ENCODE measurements at regions not wholly inside any gene's neighbourhood (a gene's known extent, or its start where the extent isn't known, plus 50 kb on each side); places are given as distances from the start of the nearest gene placed in this dataset.

GRCh38 chr16:73396556-73396955, 348.6 kb upstream of the ZFHX3 start:
- no peak for ATAC-seq
- TF ChIP-seq ZNF565 (CRISPR knock-in tag; conservative IDR thresholded peaks at IDR 0.05; ENCODE audit: low read depth), result no peak
- no peak for TF ChIP-seq ZC3H10 (CRISPR knock-in tag; IDR thresholded peaks at IDR 0.05)
- TF ChIP-seq, protein P1, sequence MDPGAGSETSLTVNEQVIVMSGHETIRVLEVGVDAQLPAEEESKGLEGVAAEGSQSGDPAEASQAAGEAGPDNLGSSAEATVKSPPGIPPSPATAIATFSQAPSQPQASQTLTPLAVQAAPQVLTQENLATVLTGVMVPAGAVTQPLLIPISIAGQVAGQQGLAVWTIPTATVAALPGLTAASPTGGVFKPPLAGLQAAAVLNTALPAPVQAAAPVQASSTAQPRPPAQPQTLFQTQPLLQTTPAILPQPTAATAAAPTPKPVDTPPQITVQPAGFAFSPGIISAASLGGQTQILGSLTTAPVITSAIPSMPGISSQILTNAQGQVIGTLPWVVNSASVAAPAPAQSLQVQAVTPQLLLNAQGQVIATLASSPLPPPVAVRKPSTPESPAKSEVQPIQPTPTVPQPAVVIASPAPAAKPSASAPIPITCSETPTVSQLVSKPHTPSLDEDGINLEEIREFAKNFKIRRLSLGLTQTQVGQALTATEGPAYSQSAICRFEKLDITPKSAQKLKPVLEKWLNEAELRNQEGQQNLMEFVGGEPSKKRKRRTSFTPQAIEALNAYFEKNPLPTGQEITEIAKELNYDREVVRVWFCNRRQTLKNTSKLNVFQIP (CRISPR knock-in tag; IDR thresholded peaks at IDR 0.05; ENCODE audit: borderline replicate concordance, low read depth), result no peak
- TF ChIP-seq RARB (CRISPR knock-in tag; IDR thresholded peaks at IDR 0.05), result no peak

DNA sequence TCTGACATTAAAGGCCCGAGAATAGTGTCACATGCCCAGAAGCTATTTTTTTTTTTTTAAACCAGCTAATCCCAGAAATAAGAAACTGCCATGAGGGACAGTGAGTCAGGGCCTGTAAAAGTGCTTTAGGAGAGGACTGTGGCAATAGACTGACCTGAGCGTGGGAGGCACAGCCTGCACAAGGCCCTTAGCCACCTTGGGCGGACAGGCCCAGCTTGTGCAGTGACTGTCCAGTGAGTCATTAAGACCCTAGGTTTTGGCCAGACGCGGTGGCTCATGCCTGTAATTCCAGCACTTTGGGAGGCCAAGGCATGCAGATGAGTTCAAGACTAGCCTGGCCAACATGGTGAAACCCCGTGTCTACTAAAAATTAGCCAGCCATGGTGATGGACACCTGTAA, 343.0 kb upstream of the ZFHX3 start:
- TF ChIP-seq TSHZ2 (CRISPR knock-in tag; IDR thresholded peaks at IDR 0.05), result no peak
- no peak for TF ChIP-seq BACH2 (CRISPR knock-in tag; IDR thresholded peaks at IDR 0.05; ENCODE audit: borderline replicate concordance)
- TF ChIP-seq ZNF8 (CRISPR knock-in tag; IDR thresholded peaks at IDR 0.05), result no peak
- no peak for TF ChIP-seq PPARA (CRISPR knock-in tag; IDR thresholded peaks at IDR 0.05; ENCODE audit: borderline replicate concordance)
- TF ChIP-seq ZNF565 (CRISPR knock-in tag; conservative IDR thresholded peaks at IDR 0.05; ENCODE audit: low read depth), result no peak
- TF ChIP-seq ARNTL (CRISPR knock-in tag; IDR thresholded peaks at IDR 0.05; ENCODE audit: borderline replicate concordance, low read depth), result no peak
- no peak for TF ChIP-seq ISL1 (CRISPR knock-in tag; IDR thresholded peaks at IDR 0.05)
- no peak for TF ChIP-seq GLIS3 (CRISPR knock-in tag; IDR thresholded peaks at IDR 0.05)
- TF ChIP-seq RARB (CRISPR knock-in tag; IDR thresholded peaks at IDR 0.05), result no peak
- no peak for TF ChIP-seq ZFP30 (CRISPR knock-in tag; IDR thresholded peaks at IDR 0.05)
- no peak for TF ChIP-seq ESRRG (CRISPR knock-in tag; IDR thresholded peaks at IDR 0.05)
- no peak for TF ChIP-seq TCF4 (CRISPR knock-in tag; IDR thresholded peaks at IDR 0.05; ENCODE audit: borderline replicate concordance)
- no peak for TF ChIP-seq ZC3H10 (CRISPR knock-in tag; IDR thresholded peaks at IDR 0.05)
- no peak for ATAC-seq

DNA sequence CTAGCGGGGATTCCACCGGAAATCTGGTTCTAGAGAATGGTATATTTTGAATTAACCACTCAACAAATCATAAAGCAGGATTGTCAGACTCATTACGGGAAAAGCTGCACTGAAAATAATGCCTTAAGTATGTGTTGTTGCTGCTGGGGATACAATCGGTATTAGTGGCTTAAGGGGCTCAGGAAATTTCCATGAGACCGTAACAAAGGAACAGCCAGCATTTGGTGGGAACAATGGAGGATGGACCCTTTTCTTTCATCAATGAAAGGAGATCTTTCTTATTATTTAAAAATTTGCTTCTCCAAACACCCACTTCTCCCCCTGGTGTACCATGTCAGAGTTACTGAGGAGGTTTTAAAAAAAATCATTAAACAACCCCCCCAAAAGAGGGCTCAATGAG, 342.6 kb upstream of the ZFHX3 start:
- TF ChIP-seq PPARA (CRISPR knock-in tag; IDR thresholded peaks at IDR 0.05; ENCODE audit: borderline replicate concordance), result no peak
- TF ChIP-seq, protein P2, sequence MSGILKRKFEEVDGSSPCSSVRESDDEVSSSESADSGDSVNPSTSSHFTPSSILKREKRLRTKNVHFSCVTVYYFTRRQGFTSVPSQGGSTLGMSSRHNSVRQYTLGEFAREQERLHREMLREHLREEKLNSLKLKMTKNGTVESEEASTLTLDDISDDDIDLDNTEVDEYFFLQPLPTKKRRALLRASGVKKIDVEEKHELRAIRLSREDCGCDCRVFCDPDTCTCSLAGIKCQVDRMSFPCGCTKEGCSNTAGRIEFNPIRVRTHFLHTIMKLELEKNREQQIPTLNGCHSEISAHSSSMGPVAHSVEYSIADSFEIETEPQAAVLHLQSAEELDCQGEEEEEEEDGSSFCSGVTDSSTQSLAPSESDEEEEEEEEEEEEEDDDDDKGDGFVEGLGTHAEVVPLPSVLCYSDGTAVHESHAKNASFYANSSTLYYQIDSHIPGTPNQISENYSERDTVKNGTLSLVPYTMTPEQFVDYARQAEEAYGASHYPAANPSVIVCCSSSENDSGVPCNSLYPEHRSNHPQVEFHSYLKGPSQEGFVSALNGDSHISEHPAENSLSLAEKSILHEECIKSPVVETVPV (CRISPR knock-in tag; IDR thresholded peaks at IDR 0.05), result no peak
- no peak for TF ChIP-seq TCF4 (CRISPR knock-in tag; IDR thresholded peaks at IDR 0.05; ENCODE audit: borderline replicate concordance)
- no peak for TF ChIP-seq GLIS3 (CRISPR knock-in tag; IDR thresholded peaks at IDR 0.05)
- TF ChIP-seq, protein P3, sequence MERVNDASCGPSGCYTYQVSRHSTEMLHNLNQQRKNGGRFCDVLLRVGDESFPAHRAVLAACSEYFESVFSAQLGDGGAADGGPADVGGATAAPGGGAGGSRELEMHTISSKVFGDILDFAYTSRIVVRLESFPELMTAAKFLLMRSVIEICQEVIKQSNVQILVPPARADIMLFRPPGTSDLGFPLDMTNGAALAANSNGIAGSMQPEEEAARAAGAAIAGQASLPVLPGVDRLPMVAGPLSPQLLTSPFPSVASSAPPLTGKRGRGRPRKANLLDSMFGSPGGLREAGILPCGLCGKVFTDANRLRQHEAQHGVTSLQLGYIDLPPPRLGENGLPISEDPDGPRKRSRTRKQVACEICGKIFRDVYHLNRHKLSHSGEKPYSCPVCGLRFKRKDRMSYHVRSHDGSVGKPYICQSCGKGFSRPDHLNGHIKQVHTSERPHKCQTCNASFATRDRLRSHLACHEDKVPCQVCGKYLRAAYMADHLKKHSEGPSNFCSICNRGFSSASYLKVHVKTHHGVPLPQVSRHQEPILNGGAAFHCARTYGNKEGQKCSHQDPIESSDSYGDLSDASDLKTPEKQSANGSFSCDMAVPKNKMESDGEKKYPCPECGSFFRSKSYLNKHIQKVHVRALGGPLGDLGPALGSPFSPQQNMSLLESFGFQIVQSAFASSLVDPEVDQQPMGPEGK (CRISPR knock-in tag; IDR thresholded peaks at IDR 0.05; ENCODE audit: borderline replicate concordance), result no peak
- TF ChIP-seq ZFP3 (CRISPR knock-in tag; IDR thresholded peaks at IDR 0.05), result no peak
- TF ChIP-seq ARNTL (CRISPR knock-in tag; IDR thresholded peaks at IDR 0.05; ENCODE audit: borderline replicate concordance, low read depth), result no peak
- no peak for TF ChIP-seq ZNF565 (CRISPR knock-in tag; conservative IDR thresholded peaks at IDR 0.05; ENCODE audit: low read depth)
- TF ChIP-seq RARB (CRISPR knock-in tag; IDR thresholded peaks at IDR 0.05), result no peak
- TF ChIP-seq OSR1 (CRISPR knock-in tag; IDR thresholded peaks at IDR 0.05), result no peak
- no peak for TF ChIP-seq ZNF8 (CRISPR knock-in tag; IDR thresholded peaks at IDR 0.05)
- no peak for TF ChIP-seq TOX (CRISPR knock-in tag; IDR thresholded peaks at IDR 0.05; ENCODE audit: borderline replicate concordance)
- no peak for ATAC-seq

- TF ChIP-seq SNAI2 (CRISPR knock-in tag; IDR thresholded peaks at IDR 0.05) (no peak), PPARA (CRISPR knock-in tag; IDR thresholded peaks at IDR 0.05; ENCODE audit: borderline replicate concordance) (no peak), OSR1 (CRISPR knock-in tag; IDR thresholded peaks at IDR 0.05) (no peak), ESRRG (CRISPR knock-in tag; IDR thresholded peaks at IDR 0.05) (no peak), ZNF70 (CRISPR knock-in tag; IDR thresholded peaks at IDR 0.05) (no peak), GLIS3 (CRISPR knock-in tag; IDR thresholded peaks at IDR 0.05) (no peak)
- no peak for ATAC-seq
Measured at GRCh38 chr16:73389085-73389484, 341.2 kb upstream of the ZFHX3 start.

All from SK-N-SH treated with all-trans-retinoic acid at 6 μM for 48 hours (cell line).